ENCODE measurements at regions not wholly inside any gene's neighbourhood (a gene's known extent, or its start where the extent isn't known, plus 50 kb on each side); places are given as distances from the start of the nearest gene placed in this dataset.
A peak's percentile ranks its signal among the peaks of the same experiment; 100 is the strongest.

DNA sequence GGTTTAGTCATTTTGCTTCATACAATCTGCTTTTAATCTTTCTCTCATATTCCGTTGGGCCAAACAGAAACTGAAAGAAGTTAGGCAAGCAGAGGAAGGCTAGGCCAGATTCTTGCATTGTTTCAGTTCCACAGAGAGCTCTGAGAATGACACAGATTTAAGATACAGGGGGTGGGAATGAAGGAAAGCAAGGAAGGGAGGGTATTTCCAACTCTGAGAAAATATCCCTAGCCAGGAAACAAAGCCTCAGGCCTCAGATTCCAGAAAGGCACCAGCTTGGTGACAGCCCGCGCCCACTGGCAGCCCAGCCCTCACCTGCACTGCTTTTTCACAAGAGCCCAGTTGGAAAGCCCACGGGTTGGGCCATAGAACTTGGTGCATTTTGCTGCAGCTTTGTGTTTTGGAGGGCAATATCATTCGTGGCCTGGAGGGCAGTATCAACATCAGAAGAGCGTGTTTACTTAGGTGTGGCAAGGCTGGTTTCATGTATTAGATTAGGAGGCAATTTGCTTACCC is 63.5 kb downstream of the ENC1 start:
- TF ChIP-seq, protein P1, sequence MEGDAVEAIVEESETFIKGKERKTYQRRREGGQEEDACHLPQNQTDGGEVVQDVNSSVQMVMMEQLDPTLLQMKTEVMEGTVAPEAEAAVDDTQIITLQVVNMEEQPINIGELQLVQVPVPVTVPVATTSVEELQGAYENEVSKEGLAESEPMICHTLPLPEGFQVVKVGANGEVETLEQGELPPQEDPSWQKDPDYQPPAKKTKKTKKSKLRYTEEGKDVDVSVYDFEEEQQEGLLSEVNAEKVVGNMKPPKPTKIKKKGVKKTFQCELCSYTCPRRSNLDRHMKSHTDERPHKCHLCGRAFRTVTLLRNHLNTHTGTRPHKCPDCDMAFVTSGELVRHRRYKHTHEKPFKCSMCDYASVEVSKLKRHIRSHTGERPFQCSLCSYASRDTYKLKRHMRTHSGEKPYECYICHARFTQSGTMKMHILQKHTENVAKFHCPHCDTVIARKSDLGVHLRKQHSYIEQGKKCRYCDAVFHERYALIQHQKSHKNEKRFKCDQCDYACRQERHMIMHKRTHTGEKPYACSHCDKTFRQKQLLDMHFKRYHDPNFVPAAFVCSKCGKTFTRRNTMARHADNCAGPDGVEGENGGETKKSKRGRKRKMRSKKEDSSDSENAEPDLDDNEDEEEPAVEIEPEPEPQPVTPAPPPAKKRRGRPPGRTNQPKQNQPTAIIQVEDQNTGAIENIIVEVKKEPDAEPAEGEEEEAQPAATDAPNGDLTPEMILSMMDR (IDR thresholded peaks at IDR 0.05; ENCODE audit: insufficient read depth, low read depth, low read length) = no peak
- Histone ChIP-seq H3K36me3 (ENCODE audit: control insufficient read depth, insufficient read depth, low read length) (no peaks in the 10 kb centered on the region), H3K27me3 (ENCODE audit: control insufficient read depth, insufficient read depth, low read length) (peaks cover under 1% of the 10 kb centered on the region; the same call in 1 of the 2 replicates), H3K4me3 (ENCODE audit: low read depth, low read length) (no peak overlapping the region)
- CTCF ChIA-PET = interaction anchor here (0.5 to 1.2 kb wide), 3 partner anchors 60 to 986 kb away, joined by 3 to 4 read pairs (median 3); no protein-coding TSS in a partner anchor
- DNase-seq (ENCODE audit: low read depth) = peak; percentile 50
- POLR2A ChIA-PET = no interaction called here

DNA sequence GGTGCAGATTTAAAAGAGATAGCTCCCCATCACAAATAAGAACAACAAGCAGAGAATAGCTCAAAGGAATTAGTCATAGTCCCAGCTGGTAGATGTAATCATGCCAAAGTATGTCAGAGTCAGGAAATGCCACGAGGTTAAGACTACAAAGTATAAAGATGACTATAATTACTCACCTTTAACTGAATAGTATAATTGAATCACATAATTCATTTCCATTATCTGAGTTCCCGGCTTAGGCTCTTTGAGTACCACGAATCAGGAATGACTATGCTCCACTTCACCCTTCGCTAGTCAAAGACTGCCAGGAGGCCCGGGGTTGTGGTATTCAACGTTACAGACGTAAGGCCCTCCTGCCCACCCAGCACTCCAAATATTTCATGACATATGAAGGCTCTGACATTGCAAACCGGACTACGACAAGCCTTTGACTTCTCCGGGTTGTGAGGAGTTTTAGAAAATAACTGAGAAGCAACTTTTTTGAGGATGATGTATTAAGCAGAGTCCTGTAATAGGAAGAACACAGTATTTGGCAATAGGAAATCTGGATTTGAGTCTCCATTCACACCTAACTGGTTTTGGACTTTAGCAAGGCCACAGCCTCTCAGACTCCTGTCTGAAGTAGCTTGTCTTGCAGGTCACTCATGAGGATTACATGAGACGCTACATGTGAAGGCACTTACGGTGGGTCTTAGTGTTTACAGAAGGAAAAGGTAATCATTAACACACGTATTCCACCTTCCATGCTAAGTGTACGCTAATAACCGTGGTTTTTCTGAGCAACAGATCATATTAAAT is 64.6 kb downstream of the ENC1 start:
- Histone ChIP-seq H3K4me3 (ENCODE audit: low read depth, low read length) (no peak overlapping the region), H3K27me3 (ENCODE audit: control insufficient read depth, insufficient read depth, low read length) (peaks cover 2% of the 10 kb centered on the region; the same call in 1 of the 2 replicates), H3K36me3 (ENCODE audit: control insufficient read depth, insufficient read depth, low read length) (no peaks in the 10 kb centered on the region)
- TF ChIP-seq, protein P1 (IDR thresholded peaks at IDR 0.05; ENCODE audit: insufficient read depth, low read depth, low read length) = no peak
- POLR2A ChIA-PET = no interaction called here
- CTCF ChIA-PET = interaction anchor here (1.2 kb wide), 1 partner anchor 579 kb away, joined by 3 read pairs; no protein-coding TSS in a partner anchor
- peak; percentile 42 for DNase-seq (ENCODE audit: low read depth)

DNA sequence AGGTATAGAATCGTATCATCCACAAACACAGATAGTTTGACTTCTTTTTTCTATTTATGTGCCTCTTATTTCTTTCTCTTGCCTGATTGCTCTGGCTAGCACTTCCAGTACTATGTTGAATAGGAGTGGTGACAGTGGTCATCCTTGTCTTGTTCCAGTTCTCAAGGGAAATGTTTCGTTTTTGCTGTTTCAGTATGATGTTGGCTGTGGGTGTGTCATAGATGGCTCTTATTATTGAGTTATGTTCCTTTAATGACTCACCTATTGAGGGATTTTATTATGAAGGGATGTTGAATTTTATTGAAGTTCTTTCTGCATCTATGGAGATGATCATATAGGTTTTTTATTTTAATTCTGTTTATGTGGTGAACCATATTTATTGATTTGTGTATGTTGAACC is 70.3 kb downstream of the ENC1 start:
- DNase-seq (ENCODE audit: low read depth) = no peak
- H3K27me3 ChIP-seq (ENCODE audit: control insufficient read depth, insufficient read depth, low read length) = peaks cover 2% of the 10 kb centered on the region; the same call in 1 of the 2 replicates
- POLR2A ChIA-PET = no interaction called here
- no peaks in the 10 kb centered on the region for H3K36me3 ChIP-seq (ENCODE audit: control insufficient read depth, insufficient read depth, low read length)
- TF ChIP-seq, protein P1 (IDR thresholded peaks at IDR 0.05; ENCODE audit: insufficient read depth, low read depth, low read length) = no peak
- CTCF ChIA-PET = no interaction called here
- H3K4me3 ChIP-seq (ENCODE audit: low read depth, low read length) = no peak overlapping the region

DNA sequence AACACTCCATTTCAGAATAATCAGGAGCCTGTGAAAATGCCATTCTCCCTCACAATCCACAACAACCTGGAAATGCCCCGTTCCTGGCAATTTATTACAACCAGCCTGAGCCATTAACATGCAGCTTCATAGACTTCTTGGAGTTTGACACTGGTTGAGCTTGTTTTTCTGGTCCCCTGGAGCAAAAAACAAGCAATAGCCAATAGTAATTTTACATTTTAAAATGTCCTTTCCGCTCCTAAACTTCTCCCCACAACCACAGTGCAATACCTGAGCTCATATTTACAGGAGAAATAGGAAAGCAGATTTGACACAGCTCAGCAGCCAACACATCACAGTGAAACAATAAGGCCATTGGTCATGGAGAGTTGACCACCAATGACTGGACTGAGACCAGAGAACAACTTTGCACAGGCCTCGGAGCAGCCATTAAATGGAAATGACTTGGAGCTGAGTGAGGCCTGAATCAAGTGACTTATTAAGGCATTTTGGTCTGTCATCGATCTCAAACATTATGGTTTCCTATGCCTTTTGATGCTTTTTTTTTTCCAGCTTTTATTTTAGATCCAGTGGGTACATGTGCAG is 73.0 kb downstream of the ENC1 start:
- POLR2A ChIA-PET = interaction anchor here (0.7 kb wide), 1 partner anchor 294 kb away, joined by 4 read pairs; no protein-coding TSS in a partner anchor
- no peak for DNase-seq (ENCODE audit: low read depth)
- CTCF ChIA-PET = interaction anchor here (0.6 kb wide), 1 partner anchor 52 kb away, joined by 3 read pairs; no protein-coding TSS in a partner anchor
- TF ChIP-seq, protein P1 (IDR thresholded peaks at IDR 0.05; ENCODE audit: insufficient read depth, low read depth, low read length) = no peak
- Histone ChIP-seq H3K4me3 (ENCODE audit: low read depth, low read length) (no peak overlapping the region), H3K36me3 (ENCODE audit: control insufficient read depth, insufficient read depth, low read length) (no peaks in the 10 kb centered on the region), H3K27me3 (ENCODE audit: control insufficient read depth, insufficient read depth, low read length) (peaks cover 2% of the 10 kb centered on the region; the same call in 1 of the 2 replicates)

DNA sequence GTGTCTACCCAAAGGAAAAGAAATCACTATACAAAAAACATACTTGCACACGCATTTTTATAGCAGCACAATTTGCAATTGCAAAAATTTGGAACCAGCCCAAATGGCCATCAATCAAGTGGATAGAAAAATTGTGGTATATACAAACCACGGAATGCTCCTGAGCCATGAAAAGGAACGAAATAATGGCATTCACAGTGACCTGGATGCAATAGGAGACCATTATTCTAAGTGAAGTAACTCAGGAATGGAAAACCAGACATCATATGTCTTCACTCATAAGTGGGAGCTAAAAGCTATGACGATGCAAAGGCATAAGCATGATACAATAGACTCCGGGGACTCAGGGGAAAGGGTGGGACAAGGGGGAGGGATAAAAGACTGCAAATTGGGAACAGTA is 78.4 kb downstream of the ENC1 start:
- ChIA-PET POLR2A (no interaction called here), CTCF (no interaction called here)
- Histone ChIP-seq H3K36me3 (ENCODE audit: control insufficient read depth, insufficient read depth, low read length) (no peaks in the 10 kb centered on the region), H3K4me3 (ENCODE audit: low read depth, low read length) (no peak overlapping the region), H3K27me3 (ENCODE audit: control insufficient read depth, insufficient read depth, low read length) (no peaks in the 10 kb centered on the region)
- TF ChIP-seq, protein P1 (IDR thresholded peaks at IDR 0.05; ENCODE audit: insufficient read depth, low read depth, low read length) = no peak
- DNase-seq (ENCODE audit: low read depth) = no peak

Measured in BJ (cell line).